ENCODE measurements at regions not wholly inside any gene's neighbourhood (a gene's known extent, or its start where the extent isn't known, plus 50 kb on each side); places are given as distances from the start of the nearest gene placed in this dataset.
"Not testable (repeated sequence)": the region's sequence is repeated elsewhere in the genome, so short reads cannot be mapped to it uniquely, and the experiment has no call there.

DNA sequence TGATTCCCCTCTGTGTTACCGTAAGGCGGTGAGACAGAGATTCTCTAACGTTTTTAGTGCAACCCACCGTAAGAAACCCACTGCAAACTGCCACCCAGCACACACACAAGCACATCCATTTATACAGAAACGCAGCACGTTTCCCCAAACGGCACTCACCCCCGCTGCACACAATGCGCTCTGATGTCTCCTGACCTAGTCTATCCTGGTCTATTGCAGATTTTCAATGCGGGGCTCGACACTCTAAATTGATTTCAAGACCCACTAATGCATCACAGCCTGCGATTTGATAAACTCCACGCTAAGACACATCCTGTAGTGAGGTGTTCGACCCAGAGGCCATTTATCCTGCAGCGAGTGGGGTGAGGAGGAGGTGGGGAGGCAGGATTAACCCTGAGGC is 63.7 kb upstream of the SULF2 start:
- no peak for DNase-seq

DNA sequence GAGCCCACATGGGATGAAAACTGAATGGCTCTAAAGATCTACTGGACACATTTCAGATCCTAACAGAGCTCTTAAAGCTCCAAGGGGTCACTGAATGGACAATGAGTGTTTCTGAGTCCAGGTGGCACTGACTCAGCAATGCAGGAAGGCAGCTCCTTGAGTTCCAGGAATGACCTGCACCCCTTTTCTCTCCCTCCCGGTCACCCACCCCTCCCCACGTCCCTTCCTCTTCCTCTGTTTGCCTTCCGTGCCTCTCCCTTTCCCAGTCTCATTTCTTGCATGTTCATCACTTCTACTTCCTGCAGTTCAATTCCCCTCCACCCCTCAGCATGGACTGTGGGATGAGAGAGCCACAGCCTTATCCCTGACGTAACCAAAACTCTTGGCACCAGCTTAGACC is 63.3 kb upstream of the SULF2 start:
- not testable (repeated sequence) for DNase-seq

DNA sequence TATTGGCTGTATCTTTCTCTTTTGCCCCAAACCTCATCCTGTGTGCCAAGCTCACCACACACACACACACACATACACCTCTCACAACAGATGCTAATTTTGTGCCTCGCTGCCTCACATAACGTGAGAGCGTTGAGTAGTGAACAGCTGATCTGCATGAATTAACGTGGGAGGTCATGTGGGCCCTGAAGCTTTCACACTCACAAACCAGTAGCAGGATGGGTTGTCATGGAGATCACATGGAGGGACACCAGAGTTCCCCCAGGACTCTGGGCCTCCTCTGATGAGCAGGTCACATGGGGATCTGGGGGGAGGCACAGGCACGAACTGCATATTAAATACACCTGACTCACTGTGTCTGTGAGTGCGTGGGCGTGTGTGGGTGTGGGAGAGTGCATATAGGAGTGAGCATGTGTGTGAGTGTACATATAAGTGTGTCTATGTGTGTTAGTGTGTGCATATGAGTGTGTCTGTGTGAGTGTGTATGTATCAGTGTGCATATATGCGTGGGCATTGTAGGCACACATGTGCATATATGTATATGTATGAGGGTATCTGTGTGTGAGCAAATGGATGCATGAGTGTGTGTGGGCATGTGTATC is 62.7 kb upstream of the SULF2 start:
- DNase-seq, result peak in 1 of 5 experiments; percentile 16

DNA sequence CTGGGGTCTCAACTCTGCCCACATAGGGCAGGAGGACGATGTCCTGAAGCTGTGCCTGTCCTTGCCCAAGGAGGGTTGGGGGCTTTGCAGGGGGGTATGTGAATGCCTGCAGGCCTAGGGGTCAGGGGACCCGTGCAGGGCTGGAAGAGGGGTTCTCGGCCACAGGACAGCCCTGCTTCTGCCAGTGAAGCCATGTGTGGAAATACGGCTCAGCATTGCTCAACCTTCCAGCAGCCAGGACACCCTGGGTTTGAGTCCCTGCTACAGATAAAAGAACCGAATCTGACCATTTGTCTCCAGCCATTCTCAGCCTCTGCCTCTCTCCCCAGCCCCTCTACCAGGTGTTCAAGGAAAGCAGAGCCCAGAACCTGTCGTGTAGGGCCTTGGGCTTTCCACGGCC is 61.9 kb upstream of the SULF2 start:
- not testable (repeated sequence) for DNase-seq

DNA sequence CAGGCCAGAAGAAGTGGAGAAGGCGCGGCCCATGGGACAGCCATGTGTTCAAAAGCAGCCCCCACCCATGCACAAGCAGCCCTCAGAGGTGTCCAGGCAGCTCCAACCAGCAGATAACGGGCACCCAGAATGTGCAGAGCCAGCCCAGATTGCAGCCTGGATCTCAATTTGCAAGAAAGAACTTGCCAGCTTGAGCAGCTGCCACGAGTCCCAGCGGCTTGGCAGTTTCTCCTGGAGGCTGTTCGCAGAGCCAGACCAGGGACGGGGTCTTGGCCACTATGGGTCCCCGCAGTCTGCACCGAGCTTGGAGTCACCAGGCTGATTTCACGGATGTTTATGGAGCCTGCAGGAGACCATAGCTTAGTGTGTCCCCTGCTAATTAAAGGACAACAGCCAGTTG is 61.4 kb upstream of the SULF2 start:
- not testable (repeated sequence) for DNase-seq

DNA sequence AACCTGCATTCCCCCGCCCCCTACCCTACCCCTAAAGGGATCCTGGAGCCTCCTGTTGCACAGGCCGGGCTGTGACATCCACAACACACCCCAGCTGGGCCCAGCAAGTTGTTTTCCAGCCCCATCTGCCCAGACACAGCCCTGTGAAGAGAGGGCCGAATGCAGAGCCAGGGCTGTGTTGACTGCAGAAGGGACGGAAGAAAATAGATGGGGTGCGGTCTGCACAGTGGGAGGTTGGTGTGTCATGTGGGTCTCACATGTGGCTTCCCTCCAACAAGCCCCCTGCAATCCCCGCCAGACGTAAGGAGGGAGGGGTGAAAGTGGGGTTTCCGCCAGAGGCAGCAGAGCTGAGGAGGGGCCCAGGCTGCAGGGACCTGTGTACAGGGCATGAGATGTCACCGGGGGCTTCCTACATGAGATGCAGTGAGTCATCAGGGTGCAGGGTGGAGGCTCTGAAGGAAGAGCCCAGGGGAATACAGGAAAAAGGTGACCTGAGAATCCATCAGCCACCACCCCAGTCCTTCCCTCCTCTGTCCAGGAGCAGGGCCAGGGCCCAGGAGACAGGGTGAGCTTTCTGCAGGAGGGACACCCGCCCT is 60.2 kb upstream of the SULF2 start:
- not testable (repeated sequence) for DNase-seq

DNA sequence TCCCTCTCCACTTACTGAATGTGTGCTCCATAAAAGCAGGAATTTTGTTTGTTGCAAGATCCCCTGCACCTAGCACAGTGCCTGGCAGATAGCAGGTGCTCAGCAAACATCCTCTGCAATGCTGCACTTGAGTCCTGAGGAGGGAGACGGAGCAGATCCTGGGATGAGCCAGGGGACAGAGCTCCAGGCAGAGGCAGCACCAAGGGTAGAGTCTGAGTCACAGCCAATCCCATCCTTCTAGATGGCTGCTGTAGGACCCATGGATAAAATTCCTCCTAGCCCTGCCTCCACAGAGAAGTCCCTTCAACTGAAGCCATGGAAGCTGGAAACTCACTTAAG is 59.3 kb upstream of the SULF2 start:
- DNase-seq, result not testable (repeated sequence)

DNA sequence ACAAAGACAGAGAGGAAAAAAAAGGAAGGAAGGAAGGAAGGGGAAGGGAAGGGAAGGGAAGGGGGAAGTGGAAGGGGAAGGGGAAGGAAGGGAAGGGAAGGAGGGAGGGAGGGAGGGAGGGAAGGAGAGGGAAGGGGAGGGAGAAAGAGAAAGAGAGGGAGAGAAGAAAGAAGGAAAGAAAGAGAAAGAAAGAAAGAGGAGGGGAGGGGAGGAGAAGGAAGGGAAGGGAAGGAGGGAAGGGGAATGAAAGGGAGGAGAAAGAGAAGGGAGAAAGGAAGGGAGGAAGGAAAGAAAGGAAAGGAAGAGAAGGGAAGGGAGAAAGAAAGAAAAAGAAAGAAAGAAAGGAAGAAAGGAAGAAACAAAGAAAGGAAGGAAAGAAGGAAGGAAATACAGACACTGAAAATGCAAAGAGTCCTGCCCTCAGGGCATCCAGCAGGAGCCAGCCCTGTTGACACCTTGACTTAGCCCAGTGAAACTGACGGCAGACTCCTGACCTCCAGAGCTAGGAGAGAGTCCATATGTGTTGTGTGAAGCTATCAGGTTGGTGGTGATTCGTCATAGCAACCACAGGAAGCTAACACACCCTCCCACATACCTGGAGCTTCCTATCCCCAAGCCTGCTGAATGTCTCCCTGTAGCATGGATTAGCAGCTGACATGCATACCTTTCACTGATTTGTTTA is 58.7 kb upstream of the SULF2 start:
- no peak for DNase-seq

DNA sequence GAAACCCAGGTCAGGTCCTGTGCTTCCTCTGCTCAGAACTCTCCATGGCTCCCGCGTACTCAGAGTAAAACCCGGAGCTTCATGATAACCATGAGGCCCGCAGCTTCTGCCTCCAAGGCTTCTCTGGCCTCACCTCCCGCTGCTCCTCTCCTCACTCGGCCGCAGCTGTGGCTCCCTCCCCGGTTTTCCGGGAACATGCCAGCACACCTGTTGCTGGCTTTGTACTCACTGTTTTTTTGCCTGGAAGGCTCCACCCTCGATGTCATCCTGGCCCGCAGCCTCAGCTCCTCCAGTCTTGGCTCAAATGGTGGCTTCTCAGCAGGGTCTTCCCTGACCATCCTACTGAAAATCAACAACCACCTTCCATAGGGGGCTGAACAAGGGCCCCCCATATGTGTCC is 57.7 kb upstream of the SULF2 start:
- DNase-seq, result not testable (repeated sequence)

DNA sequence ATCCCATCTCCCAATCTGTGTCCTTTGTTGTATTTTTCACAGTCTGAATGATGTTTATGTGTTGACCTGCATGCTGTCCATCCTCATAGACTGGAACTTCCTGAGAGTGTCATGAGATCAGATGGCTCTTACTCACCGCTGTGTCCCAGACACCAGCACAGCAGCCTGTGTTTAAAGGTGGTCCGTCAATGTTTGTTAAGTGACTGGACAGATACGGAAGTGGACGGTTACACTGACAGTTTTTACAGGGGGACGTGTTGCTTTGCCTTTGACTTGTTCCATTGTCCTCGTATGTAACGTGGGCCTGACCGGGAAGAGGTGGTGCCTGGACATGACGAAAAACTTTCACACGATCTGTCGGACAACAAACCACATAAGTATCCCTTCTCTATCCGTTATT is 56.7 kb upstream of the SULF2 start:
- DNase-seq, result not testable (repeated sequence)

DNA sequence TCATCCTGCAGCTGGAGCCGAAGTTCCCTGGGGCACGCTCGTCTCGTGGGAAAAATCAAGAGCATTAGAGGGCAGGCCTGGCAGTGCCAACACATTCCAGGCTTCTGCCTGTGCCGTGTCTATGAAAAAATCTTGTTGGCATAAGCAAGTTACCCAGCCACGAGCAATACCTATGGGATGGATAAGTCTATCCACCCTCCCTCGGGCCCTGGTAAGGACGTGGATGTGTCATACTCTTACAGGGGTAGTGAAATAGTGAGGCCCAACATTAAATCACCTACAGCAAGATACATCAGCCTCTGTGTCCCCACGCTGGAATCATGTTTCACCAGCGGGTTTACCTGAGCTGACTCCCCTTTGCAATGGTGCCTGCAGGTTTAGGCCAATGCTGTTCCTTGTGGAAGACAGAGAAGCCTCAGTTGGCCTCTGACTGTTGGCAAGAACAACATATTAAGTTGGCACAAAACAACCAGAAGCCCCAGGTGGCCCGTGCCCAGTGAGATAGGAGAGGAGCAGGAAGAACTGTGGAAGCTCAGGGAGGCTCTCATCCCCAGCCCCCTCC is 51.1 kb upstream of the SULF2 start:
- DNase-seq, result not testable (repeated sequence)

All from T-helper 2 cell (primary cell).